NT2/D1 (cell line): ENCODE measurements at regions not wholly inside any gene's neighbourhood (a gene's known extent, or its start where the extent isn't known, plus 50 kb on each side); places are given as distances from the start of the nearest gene placed in this dataset.

Experiments
- SUZ12 ChIP-seq: IDR thresholded peaks from 2 replicates; pipeline ENCODE4 v1.6.1; 2011; ENCODE audit not compliant: insufficient read length, insufficient read depth; ENCODE audit errors: extremely low read depth
- YY1 ChIP-seq: IDR thresholded peaks from 2 replicates; pipeline ENCODE4 v1.6.1; 2011; ENCODE audit not compliant: insufficient read length, insufficient read depth
- ZNF274 ChIP-seq: IDR thresholded peaks from 2 replicates; pipeline ENCODE4 v1.6.1; 2011; ENCODE audit warnings: mild to moderate bottlenecking, low read depth, low read length

DNA sequence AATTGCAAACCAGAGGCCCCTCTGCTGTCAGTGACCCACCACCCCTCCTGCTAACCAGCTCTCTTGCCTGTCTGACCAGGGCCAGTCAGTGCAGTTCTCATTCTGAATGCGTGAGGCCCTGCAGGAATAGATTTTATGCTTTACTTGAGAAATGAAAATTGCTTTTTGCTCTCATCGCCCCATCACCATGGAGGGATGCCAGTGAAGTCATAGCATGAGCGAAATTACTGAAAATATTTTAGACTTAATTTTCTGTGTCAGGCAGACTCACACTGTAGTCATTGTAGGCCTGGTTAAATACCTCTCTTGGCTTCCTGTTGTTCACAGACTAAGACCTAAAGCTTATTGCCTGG is 490.5 kb upstream of the CDH5 start:
- no peak for TF ChIP-seq YY1
- no peak for TF ChIP-seq ZNF274
- TF ChIP-seq SUZ12, result no peak
